ENCODE measurements at regions not wholly inside any gene's neighbourhood (a gene's known extent, or its start where the extent isn't known, plus 50 kb on each side); places are given as distances from the start of the nearest gene placed in this dataset.
"Not testable (repeated sequence)": the region's sequence is repeated elsewhere in the genome, so short reads cannot be mapped to it uniquely, and the experiment has no call there.

- in situ Hi-C loops (cut with MboI; ENCODE audit: low sequenced_read_pairs), result no loop called here
These were observed 311.5 kb upstream of the ROPN1 start for GRCh38 chr3:124303305-124303910.

GRCh38 chr3:124306665-124307064, 314.7 kb upstream of the ROPN1 start:
- in situ Hi-C loops (cut with MboI; ENCODE audit: low sequenced_read_pairs), result no loop called here

- in situ Hi-C loops (cut with MboI; ENCODE audit: low sequenced_read_pairs), result no loop called here
These were observed 321.7 kb upstream of the ROPN1 start for GRCh38 chr3:124313621-124314020.

- in situ Hi-C loops (cut with MboI; ENCODE audit: low sequenced_read_pairs), result no loop called here
These were observed 323.5 kb upstream of the ROPN1 start for GRCh38 chr3:124315215-124316033.

GRCh38 chr3:124316034-124316287, 324.0 kb upstream of the ROPN1 start:
- in situ Hi-C loops (cut with MboI; ENCODE audit: low sequenced_read_pairs), result no loop called here

GRCh38 chr3:124318014-124318413, 326.1 kb upstream of the ROPN1 start:
- in situ Hi-C loops (cut with MboI; ENCODE audit: low sequenced_read_pairs), result no loop called here

GRCh38 chr3:124318656-124319055, 326.7 kb upstream of the ROPN1 start:
- in situ Hi-C loops (cut with MboI; ENCODE audit: low sequenced_read_pairs), result no loop called here

GRCh38 chr3:124320976-124321375, 329.1 kb upstream of the ROPN1 start:
- in situ Hi-C loops (cut with MboI; ENCODE audit: low sequenced_read_pairs), result no loop called here

- in situ Hi-C loops (cut with MboI; ENCODE audit: low sequenced_read_pairs), result no loop called here
These were observed 330.5 kb upstream of the ROPN1 start for GRCh38 chr3:124322309-124322880.

GRCh38 chr3:124322966-124323365, 331.0 kb upstream of the ROPN1 start:
- in situ Hi-C loops (cut with MboI; ENCODE audit: low sequenced_read_pairs), result no loop called here

GRCh38 chr3:124325248-124325647, 333.3 kb upstream of the ROPN1 start:
- in situ Hi-C loops (cut with MboI; ENCODE audit: low sequenced_read_pairs), result no loop called here

GRCh38 chr3:124329723-124330122, 337.8 kb upstream of the ROPN1 start:
- in situ Hi-C loops (cut with MboI; ENCODE audit: low sequenced_read_pairs), result no loop called here

- in situ Hi-C loops (cut with MboI; ENCODE audit: low sequenced_read_pairs), result no loop called here
These were observed 342.2 kb upstream of the ROPN1 start for GRCh38 chr3:124333931-124334640.

- in situ Hi-C loops (cut with MboI; ENCODE audit: low sequenced_read_pairs), result no loop called here
These were observed 344.2 kb upstream of the ROPN1 start for GRCh38 chr3:124336067-124336656.

GRCh38 chr3:124345845-124346244, 353.9 kb upstream of the ROPN1 start:
- in situ Hi-C loops (cut with MboI; ENCODE audit: low sequenced_read_pairs), result no loop called here

- in situ Hi-C loops (cut with MboI; ENCODE audit: low sequenced_read_pairs), result no loop called here
These were observed 354.6 kb upstream of the ROPN1 start for GRCh38 chr3:124346487-124346886.

- in situ Hi-C loops (cut with MboI; ENCODE audit: low sequenced_read_pairs), result no loop called here
These were observed 355.5 kb upstream of the ROPN1 start for GRCh38 chr3:124347418-124347817.

GRCh38 chr3:124348555-124348954, 356.6 kb upstream of the ROPN1 start:
- in situ Hi-C loops (cut with MboI; ENCODE audit: low sequenced_read_pairs), result not testable (repeated sequence)

GRCh38 chr3:124351430-124352148, 359.7 kb upstream of the ROPN1 start:
- in situ Hi-C loops (cut with MboI; ENCODE audit: low sequenced_read_pairs), result no loop called here

GRCh38 chr3:124352149-124352539, 360.2 kb upstream of the ROPN1 start:
- in situ Hi-C loops (cut with MboI; ENCODE audit: low sequenced_read_pairs), result no loop called here

- in situ Hi-C loops (cut with MboI; ENCODE audit: low sequenced_read_pairs), result no loop called here
These were observed 361.8 kb upstream of the ROPN1 start for GRCh38 chr3:124353691-124354090.

All from HL-60/S4 treated with phorbol 12-myristate 13-acetate at 8.2 ng/mL for 4 days and 3 days (cell line).